A673 (cell line): ENCODE measurements at regions not wholly inside any gene's neighbourhood (a gene's known extent, or its start where the extent isn't known, plus 50 kb on each side); places are given as distances from the start of the nearest gene placed in this dataset.

Source experiments
- EZH2 ChIP-seq: fragments of 200-600 bp; sonication (generic); IDR thresholded peaks from 2 replicates; pipeline ENCODE4 v1.6.1; 2017; ENCODE audit warnings: borderline replicate concordance, low read depth, mild to moderate bottlenecking, mixed read lengths, antibody characterized with exemption, low read length; ENCODE audit not compliant: poor library complexity, severe bottlenecking
- TF ChIP-seq, protein P1 (sequence below): fragments of 300-800, 200-600 bp; sonication (generic); conservative IDR thresholded peaks from 2 replicates; pipeline ENCODE4 v1.5.1; 2017; ENCODE audit warnings: low read depth, mild to moderate bottlenecking, antibody characterized with exemption, low read length, moderate library complexity, mixed read lengths

DNA sequence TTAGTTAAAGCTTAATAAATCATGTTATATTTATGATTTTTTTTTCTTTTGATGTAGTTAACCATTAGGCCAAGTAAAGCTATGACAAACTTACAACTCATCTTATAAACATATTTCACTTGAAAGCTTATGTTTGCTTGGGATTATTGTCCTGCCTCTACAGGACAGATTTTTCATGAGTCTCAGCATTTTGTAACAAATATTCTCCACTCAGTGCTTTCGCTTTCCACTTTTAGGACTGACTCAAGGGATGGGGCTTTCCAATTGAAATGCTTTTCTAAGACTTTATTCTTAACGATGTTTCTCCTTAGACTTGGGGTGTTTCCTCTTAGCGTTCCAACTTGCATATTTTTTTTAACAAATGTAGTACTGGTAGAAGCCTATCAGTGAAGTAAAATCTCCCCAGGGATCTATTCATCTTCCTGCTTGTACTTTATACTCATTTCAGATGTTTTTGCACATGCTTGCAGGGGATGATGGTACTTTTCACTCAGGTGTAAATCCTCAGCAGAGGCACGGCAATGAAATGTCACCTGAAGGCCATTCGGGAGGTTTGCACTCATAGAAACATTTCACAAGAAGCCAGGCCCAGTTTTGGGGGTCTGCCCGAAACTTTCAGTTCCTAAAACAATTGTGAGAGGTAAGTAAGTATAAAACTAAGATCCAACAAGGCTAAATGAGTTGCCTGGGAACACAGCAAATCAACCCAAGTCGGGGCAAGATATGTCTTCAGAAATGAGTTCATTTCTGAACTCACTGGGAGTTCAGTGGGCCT, 298.1 kb upstream of the FOXQ1 start:
- TF ChIP-seq, protein P1, sequence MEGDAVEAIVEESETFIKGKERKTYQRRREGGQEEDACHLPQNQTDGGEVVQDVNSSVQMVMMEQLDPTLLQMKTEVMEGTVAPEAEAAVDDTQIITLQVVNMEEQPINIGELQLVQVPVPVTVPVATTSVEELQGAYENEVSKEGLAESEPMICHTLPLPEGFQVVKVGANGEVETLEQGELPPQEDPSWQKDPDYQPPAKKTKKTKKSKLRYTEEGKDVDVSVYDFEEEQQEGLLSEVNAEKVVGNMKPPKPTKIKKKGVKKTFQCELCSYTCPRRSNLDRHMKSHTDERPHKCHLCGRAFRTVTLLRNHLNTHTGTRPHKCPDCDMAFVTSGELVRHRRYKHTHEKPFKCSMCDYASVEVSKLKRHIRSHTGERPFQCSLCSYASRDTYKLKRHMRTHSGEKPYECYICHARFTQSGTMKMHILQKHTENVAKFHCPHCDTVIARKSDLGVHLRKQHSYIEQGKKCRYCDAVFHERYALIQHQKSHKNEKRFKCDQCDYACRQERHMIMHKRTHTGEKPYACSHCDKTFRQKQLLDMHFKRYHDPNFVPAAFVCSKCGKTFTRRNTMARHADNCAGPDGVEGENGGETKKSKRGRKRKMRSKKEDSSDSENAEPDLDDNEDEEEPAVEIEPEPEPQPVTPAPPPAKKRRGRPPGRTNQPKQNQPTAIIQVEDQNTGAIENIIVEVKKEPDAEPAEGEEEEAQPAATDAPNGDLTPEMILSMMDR, result no peak
- TF ChIP-seq EZH2, result no peak
